HepG2 (cell line): ENCODE measurements at regions not wholly inside any gene's neighbourhood (a gene's known extent, or its start where the extent isn't known, plus 50 kb on each side); places are given as distances from the start of the nearest gene placed in this dataset.

Experiments
- ATAC-seq: fragments of 200-7000 bp; cut with Tn5 transposase; 3 replicates; pipeline ENCODE4 v1.9.1; 2020; ENCODE audit warnings: mild to moderate bottlenecking, moderate library complexity
- BruUV-seq: library from RNA; stranded (reverse); fragments of 400-500 nt; replicated peaks from 2 replicates; lab custom pipeline; 2021; lab: Mats Ljungman, UMichigan
- CTCF ChIA-PET: fragments of 300-600 bp; formaldehyde crosslinking; extraction: SDS; loops from one replicate; lab custom pipeline; 2021; ENCODE audit warnings: low total read pairs, inconsistent platforms, low intra/inter-chr PET ratio; lab: Yijun Ruan, JAX
- POLR2A ChIA-PET: fragments of 350-600 bp; sonication (Branson Sonifier 250); formaldehyde crosslinking; loops from one replicate; lab custom pipeline; 2020; ENCODE audit warnings: antibody characterized with exemption, inconsistent platforms; lab: Yijun Ruan, JAX
- DNase-seq: peaks from one replicate; pipeline ENCODE4 v3.0.0-alpha.2; 2015; ENCODE audit warnings: low spot score
- FAIRE-seq: peaks from 3 replicates; lab custom pipeline; 2011; peaks lifted over from hg19 to GRCh38; lab: Jason Lieb, UNC
- H2AFZ ChIP-seq: one replicate; pipeline ENCODE4 v1.6.1; 2011; ENCODE audit warnings: low read length, inconsistent platforms
- H3K27ac ChIP-seq: fragments of 300-600 bp; 3 replicates; pipeline ENCODE4 v1.8.0; 2011; ENCODE audit warnings: mixed run types, mild to moderate bottlenecking, mixed read lengths, low read length, inconsistent platforms; ENCODE audit not compliant: insufficient read depth; ENCODE audit errors: extremely low read length
- H3K27me3 ChIP-seq, 2 experiments: fragments of 200-600 bp in 1 of 2; 2 replicates in 1 of 2; 3 replicates in 1 of 2; pipeline versions ENCODE4 v1.6.0 to v1.8.0; 2011; ENCODE audit warnings: low read length in 2 of 2, mild to moderate bottlenecking in 2 of 2, moderate library complexity in 2 of 2, inconsistent platforms in 1 of 2; ENCODE audit not compliant: insufficient read depth in 2 of 2, control insufficient read depth in 1 of 2
- H3K36me3 ChIP-seq, 2 experiments: fragments of 200-600 bp in 1 of 2; replicated peaks in 1 of 2; 2 replicates in 1 of 2; 3 replicates in 1 of 2; pipeline versions ENCODE4 v1.5.1 to v1.8.0; 2011; ENCODE audit warnings: low read length in 2 of 2, inconsistent platforms in 1 of 2; ENCODE audit not compliant: insufficient read depth in 2 of 2, control insufficient read depth in 1 of 2
- H3K4me1 ChIP-seq: 2 replicates; pipeline ENCODE4 v1.5.1; 2012; ENCODE audit warnings: low read length, inconsistent platforms; ENCODE audit not compliant: insufficient read depth
- H3K4me2 ChIP-seq: 2 replicates; pipeline ENCODE4 v1.6.0; 2011; ENCODE audit warnings: low read depth, low read length, inconsistent platforms
- H3K4me3 ChIP-seq, 3 experiments: fragments of 200-600 bp in 1 of 3; sonication (generic), shearing (Covaris generic) in 1 of 3; replicated peaks in 1 of 3; 2 replicates each; pipeline ENCODE4 v1.5.1; 2011 to 2016; ENCODE audit warnings: low read length in 3 of 3, inconsistent platforms in 2 of 3, low read depth in 2 of 3, mild to moderate bottlenecking in 2 of 3, control low read depth in 1 of 3, mixed read lengths in 1 of 3; ENCODE audit not compliant: insufficient read depth in 1 of 3
- H3K79me2 ChIP-seq: one replicate; pipeline ENCODE4 v1.6.1; 2011; ENCODE audit warnings: low read length, inconsistent platforms; ENCODE audit not compliant: insufficient read depth
- H3K9ac ChIP-seq: 2 replicates; pipeline ENCODE4 v1.6.0; 2011; ENCODE audit warnings: mild to moderate bottlenecking, low read depth, low read length, inconsistent platforms; ENCODE audit not compliant: insufficient read depth
- H3K9me3 ChIP-seq: 2 replicates; pipeline ENCODE4 v1.5.1; 2012; ENCODE audit warnings: mild to moderate bottlenecking, low read length
- H4K20me1 ChIP-seq: 2 replicates; pipeline ENCODE4 v1.6.0; 2011; ENCODE audit warnings: inconsistent platforms, mild to moderate bottlenecking, low read length, moderate library complexity; ENCODE audit not compliant: insufficient read depth
- KAT2B ChIP-seq: fragments of 150-350 bp; IDR thresholded peaks from 2 replicates; pipeline ENCODE4 v1.6.1; 2014; ENCODE audit warnings: low read depth, low read length, borderline replicate concordance
- KDM6A ChIP-seq: IDR thresholded peaks from 2 replicates; pipeline ENCODE4 v1.6.1; 2016; ENCODE audit warnings: low read depth
- RBAK ChIP-seq: sonication (generic); formaldehyde crosslinking; IDR thresholded peaks from 2 replicates; pipeline ENCODE4 v1.5.1; 2020; ENCODE audit warnings: mild to moderate bottlenecking, missing genetic modification reagents
- SRSF9 ChIP-seq: fragments of 200-400 bp; formaldehyde crosslinking; IDR thresholded peaks from 2 replicates; pipeline ENCODE4 v1.6.1; 2018; ENCODE audit warnings: borderline replicate concordance, mild to moderate bottlenecking, low read depth, low read length; ENCODE audit not compliant: insufficient read depth, poor library complexity, severe bottlenecking
- ZBTB7A ChIP-seq: sonication (generic); formaldehyde crosslinking; IDR thresholded peaks from 2 replicates; pipeline ENCODE4 v1.8.0; 2022; ENCODE audit warnings: mild to moderate bottlenecking, missing genetic modification reagents
- ZFY ChIP-seq: sonication (generic); formaldehyde crosslinking; IDR thresholded peaks from 2 replicates; pipeline ENCODE4 v1.4.0; 2020; ENCODE audit warnings: missing genetic modification reagents
- ZNF597 ChIP-seq: sonication (generic); formaldehyde crosslinking; IDR thresholded peaks from 2 replicates; pipeline ENCODE4 v1.5.0; 2020; ENCODE audit warnings: missing genetic modification reagents
- ZSCAN9 ChIP-seq: IDR thresholded peaks from 2 replicates; pipeline ENCODE4 v1.6.1; 2016; ENCODE audit warnings: borderline replicate concordance
- WGBS: methylation state at CpG from one replicate; pipeline ENCODE4 v1.1.6; 2017; ENCODE audit warnings: low lambda C conversion rate; 5-methylcytosine and 5-hydroxymethylcytosine counted together
- in situ Hi-C: cut with HindIII; loops from 2 replicates; pipeline ENCODE4 v1.10.0; 2017; ENCODE audit warnings: low pct_unique_long_range_greater_than_20kb; ENCODE audit not compliant: extremely low pct_ligation_motif_present
- intact Hi-C: fragments of 100-400 bp; cut with micrococcal nuclease; formaldehyde crosslinking; loops from one replicate; pipeline ENCODE4 v1.10.0; 2022; ENCODE audit not compliant: unreplicated experiment

- Histone ChIP-seq H3K27ac (no peak overlapping the region), H3K79me2 (no peaks in the 10 kb centered on the region), H2AFZ (no peak overlapping the region), H3K36me3 (no peaks in the 10 kb centered on the region), H3K4me1 (no peaks in the 10 kb centered on the region), H3K27me3 (no peaks in the 10 kb centered on the region), H3K4me3 (no peak overlapping the region), H3K9me3 (no peaks in the 10 kb centered on the region), H3K9ac (no peak overlapping the region), H4K20me1 (no peaks in the 10 kb centered on the region), H3K4me2 (no peak overlapping the region)
- ChIA-PET CTCF (no interaction called here), POLR2A (no interaction called here)
- WGBS: 4% methylated on average over 6 of the region's 6 CpGs
- DNase-seq: no peak
- FAIRE-seq: no peak
- no peak for ATAC-seq
- TF ChIP-seq SRSF9 (no peak), ZNF597 (CRISPR knock-in tag) (no peak), ZBTB7A (CRISPR knock-in tag) (no peak), ZSCAN9 (CRISPR knock-in tag) (no peak), RBAK (no peak), KAT2B (no peak), KDM6A (CRISPR knock-in tag) (no peak), ZFY (CRISPR knock-in tag) (no peak)
- in situ Hi-C loops (no loop called here), intact Hi-C loops (no loop called here)
- BruUV-seq: no TSS peak
Observed at GRCh38 chr2:66729416-66730330, 294.7 kb downstream of the MEIS1 start.
